Peyer's patch (tissue), 4 donors: ENCODE measurements at regions not wholly inside any gene's neighbourhood (a gene's known extent, or its start where the extent isn't known, plus 50 kb on each side); places are given as distances from the start of the nearest gene placed in this dataset.

Experiments
- DNase-seq, 3 donors: peaks; one replicate each; pipeline ENCODE4 v3.0.0-alpha.2; 2017 to 2019
- H3K27ac ChIP-seq, 4 donors: fragments of 200-600 bp; sonication (generic); one replicate each; pipeline ENCODE4 v1.5.1; 2016 to 2019
- H3K27me3 ChIP-seq, 2 donors: fragments of 200-600 bp; sonication (generic); one replicate each; pipeline ENCODE4 v1.5.1; 2019
- H3K36me3 ChIP-seq, 3 donors: fragments of 200-600 bp; sonication (generic); one replicate each; pipeline ENCODE4 v1.5.1; 2016 to 2019
- H3K4me1 ChIP-seq, 4 donors: fragments of 200-600 bp; sonication (generic); one replicate each; pipeline ENCODE4 v1.5.1; 2016 to 2019
- H3K4me3 ChIP-seq, 4 donors: fragments of 200-600 bp; sonication (generic); 1 replicate in 3 of 4; 2 replicates in 1 of 4; pipeline ENCODE4 v1.5.1; 2016 to 2019; ENCODE audit warnings: mild to moderate bottlenecking in 1 of 4
- H3K9me3 ChIP-seq, 4 donors: fragments of 200-600 bp; sonication (generic); one replicate each; pipeline ENCODE4 v1.5.1; 2016 to 2019; ENCODE audit warnings: mild to moderate bottlenecking in 1 of 4
- CTCF ChIP-seq, 6 experiments: fragments of 450-650 bp in 4 of 6; fragments of 200-600 bp in 2 of 6; sonication (generic) in 1 of 6; IDR thresholded peaks; one replicate each; pipeline ENCODE4 v1.5.1; 2017 to 2019; ENCODE audit warnings: antibody characterized with exemption in 6 of 6, mild to moderate bottlenecking in 3 of 6, moderate library complexity in 1 of 6
- POLR2A ChIP-seq, 2 donors: fragments of 450-650 bp; IDR thresholded peaks; one replicate each; pipeline ENCODE4 v1.5.1; 2017; ENCODE audit warnings: antibody characterized with exemption in 2 of 2, mild to moderate bottlenecking in 2 of 2, moderate library complexity in 2 of 2

GRCh38 chr4:8769645-8770517 lies 101.8 kb downstream of the HMX1 start:
- Histone ChIP-seq H3K27me3 (no peaks in the 10 kb centered on the region), H3K9me3 (no peaks in the 10 kb centered on the region), H3K27ac (no peak overlapping the region), H3K4me3 (no peak overlapping the region), H3K36me3 (no peaks in the 10 kb centered on the region), H3K4me1 (no peaks in the 10 kb centered on the region)
- no peak for TF ChIP-seq CTCF (IDR thresholded peaks at IDR 0.05)
- TF ChIP-seq POLR2A (IDR thresholded peaks at IDR 0.05): no peak
- DNase-seq: peak in 1 of 3 donors; percentile 18

GRCh38 chr4:8768357-8768999 lies 103.2 kb downstream of the HMX1 start:
- H3K9me3 ChIP-seq: no peaks in the 10 kb centered on the region
- peak in 1 of 3 donors; percentile 34 for DNase-seq
- no peak overlapping the region for H3K27ac ChIP-seq
- no peaks in the 10 kb centered on the region for H3K4me1 ChIP-seq
- no peaks in the 10 kb centered on the region for H3K36me3 ChIP-seq
- TF ChIP-seq CTCF (IDR thresholded peaks at IDR 0.05): no peak
- no peak for TF ChIP-seq POLR2A (IDR thresholded peaks at IDR 0.05)
- no peak overlapping the region for H3K4me3 ChIP-seq
- no peaks in the 10 kb centered on the region for H3K27me3 ChIP-seq

GRCh38 chr4:8766610-8767009 lies 105.0 kb downstream of the HMX1 start:
- Histone ChIP-seq H3K4me3 (no peak overlapping the region), H3K36me3 (no peaks in the 10 kb centered on the region), H3K27me3 (no peaks in the 10 kb centered on the region), H3K9me3 (no peaks in the 10 kb centered on the region), H3K4me1 (no peaks in the 10 kb centered on the region), H3K27ac (no peak overlapping the region)
- TF ChIP-seq POLR2A (IDR thresholded peaks at IDR 0.05) (no peak), CTCF (IDR thresholded peaks at IDR 0.05) (no peak)
- DNase-seq: peak in 1 of 3 donors; percentile 34

GRCh38 chr4:8765631-8766590 lies 105.7 kb downstream of the HMX1 start:
- no peak overlapping the region for H3K4me3 ChIP-seq
- no peaks in the 10 kb centered on the region for H3K4me1 ChIP-seq
- TF ChIP-seq POLR2A (IDR thresholded peaks at IDR 0.05) (no peak), CTCF (IDR thresholded peaks at IDR 0.05) (no peak)
- H3K36me3 ChIP-seq: no peaks in the 10 kb centered on the region
- no peak overlapping the region for H3K27ac ChIP-seq
- DNase-seq: peak in 1 of 3 donors; percentile 30
- no peaks in the 10 kb centered on the region for H3K27me3 ChIP-seq
- no peaks in the 10 kb centered on the region for H3K9me3 ChIP-seq

- Histone ChIP-seq H3K27me3 (no peaks in the 10 kb centered on the region), H3K36me3 (no peaks in the 10 kb centered on the region), H3K9me3 (no peaks in the 10 kb centered on the region), H3K4me3 (no peak overlapping the region), H3K27ac (no peak overlapping the region), H3K4me1 (no peaks in the 10 kb centered on the region)
- no peak for DNase-seq
- TF ChIP-seq POLR2A (IDR thresholded peaks at IDR 0.05): no peak
- TF ChIP-seq CTCF (IDR thresholded peaks at IDR 0.05): no peak
Observed at GRCh38 chr4:8765084-8765483, 106.6 kb downstream of the HMX1 start.
